Mesothelial cell of epicardium (in vitro differentiated cells): ENCODE measurements at regions not wholly inside any gene's neighbourhood (a gene's known extent, or its start where the extent isn't known, plus 50 kb on each side); places are given as distances from the start of the nearest gene placed in this dataset.
A peak's percentile ranks its signal among the peaks of the same experiment; 100 is the strongest.

Experiments
- DNase-seq, 2 experiments: peaks; one replicate each; pipeline ENCODE4 v3.0.0; 2021; ENCODE audit warnings: low spot score in 2 of 2; ENCODE audit not compliant: unreplicated experiment in 2 of 2
- H3K27ac Mint-ChIP-seq: 2 replicates; pipeline ENCODE4 v1.8.0; 2021; ENCODE audit warnings: mixed read lengths
- H3K27me3 Mint-ChIP-seq: 2 replicates; pipeline ENCODE4 v1.8.0; 2021; ENCODE audit warnings: low read depth, mixed read lengths
- H3K36me3 Mint-ChIP-seq: 2 replicates; pipeline ENCODE4 v1.8.0; 2021; ENCODE audit warnings: mixed read lengths
- H3K4me1 Mint-ChIP-seq: 2 replicates; pipeline ENCODE4 v1.8.0; 2021; ENCODE audit warnings: mixed read lengths
- H3K4me3 Mint-ChIP-seq: 2 replicates; pipeline ENCODE4 v1.8.0; 2021; ENCODE audit warnings: mild to moderate bottlenecking, moderate library complexity, mixed read lengths
- H3K9me3 Mint-ChIP-seq: 2 replicates; pipeline ENCODE4 v1.8.0; 2021; ENCODE audit warnings: mixed read lengths
- TF ChIP-seq, protein P1 (sequence below): fragments of 200-600 bp; sonication (generic); IDR thresholded peaks from one replicate; pipeline ENCODE4 v1.5.0; 2021; ENCODE audit warnings: antibody characterized with exemption; ENCODE audit not compliant: unreplicated experiment

DNA sequence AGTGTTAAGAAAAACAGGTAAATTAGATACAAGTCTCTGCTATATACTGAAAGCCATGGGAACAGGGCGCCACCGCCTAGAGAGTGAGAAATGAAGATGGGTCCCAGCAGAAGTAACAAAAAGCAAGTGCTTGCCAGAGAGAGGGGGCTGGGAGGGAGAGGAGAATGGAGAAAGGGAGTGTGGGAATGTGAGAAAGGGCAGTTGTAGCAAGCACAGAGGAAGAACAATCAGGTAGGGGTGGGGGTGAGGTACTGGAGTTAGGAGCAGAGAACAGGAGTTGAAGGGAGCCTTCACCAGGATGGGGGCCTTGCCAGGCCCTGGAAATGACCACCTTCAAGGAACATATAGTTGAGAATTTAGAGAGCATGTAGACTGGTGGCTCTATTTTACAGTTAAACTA, 66.8 kb downstream of the TCF20 start:
- H3K9me3 Mint-ChIP-seq = peaks cover 7% of the 10 kb centered on the region
- peak overlapping the region; percentile 3 for H3K27ac Mint-ChIP-seq
- no peak for DNase-seq
- no peak overlapping the region for H3K4me3 Mint-ChIP-seq
- H3K36me3 Mint-ChIP-seq = peaks cover 26% of the 10 kb centered on the region
- TF ChIP-seq, protein P1, sequence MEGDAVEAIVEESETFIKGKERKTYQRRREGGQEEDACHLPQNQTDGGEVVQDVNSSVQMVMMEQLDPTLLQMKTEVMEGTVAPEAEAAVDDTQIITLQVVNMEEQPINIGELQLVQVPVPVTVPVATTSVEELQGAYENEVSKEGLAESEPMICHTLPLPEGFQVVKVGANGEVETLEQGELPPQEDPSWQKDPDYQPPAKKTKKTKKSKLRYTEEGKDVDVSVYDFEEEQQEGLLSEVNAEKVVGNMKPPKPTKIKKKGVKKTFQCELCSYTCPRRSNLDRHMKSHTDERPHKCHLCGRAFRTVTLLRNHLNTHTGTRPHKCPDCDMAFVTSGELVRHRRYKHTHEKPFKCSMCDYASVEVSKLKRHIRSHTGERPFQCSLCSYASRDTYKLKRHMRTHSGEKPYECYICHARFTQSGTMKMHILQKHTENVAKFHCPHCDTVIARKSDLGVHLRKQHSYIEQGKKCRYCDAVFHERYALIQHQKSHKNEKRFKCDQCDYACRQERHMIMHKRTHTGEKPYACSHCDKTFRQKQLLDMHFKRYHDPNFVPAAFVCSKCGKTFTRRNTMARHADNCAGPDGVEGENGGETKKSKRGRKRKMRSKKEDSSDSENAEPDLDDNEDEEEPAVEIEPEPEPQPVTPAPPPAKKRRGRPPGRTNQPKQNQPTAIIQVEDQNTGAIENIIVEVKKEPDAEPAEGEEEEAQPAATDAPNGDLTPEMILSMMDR = no peak
- no peaks in the 10 kb centered on the region for H3K4me1 Mint-ChIP-seq
- no peaks in the 10 kb centered on the region for H3K27me3 Mint-ChIP-seq

DNA sequence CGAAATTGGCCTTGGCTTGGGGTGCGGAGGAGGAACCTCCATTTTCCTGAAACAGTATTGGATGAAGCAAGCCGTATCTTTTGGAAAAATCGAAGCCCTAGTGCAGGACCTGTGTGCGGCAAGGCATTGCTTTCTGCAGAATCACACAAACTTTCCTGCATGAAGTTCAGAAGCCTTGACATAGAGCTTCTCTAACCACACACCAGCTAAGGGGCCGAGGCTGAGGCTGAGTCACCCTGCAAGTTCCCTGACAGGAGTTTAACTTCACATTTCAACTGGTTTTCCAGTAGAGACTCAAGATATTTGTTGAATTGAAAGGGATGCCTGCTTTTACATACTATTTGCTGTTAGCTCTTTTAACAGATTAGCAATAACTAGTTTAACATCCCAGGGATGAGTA, 67.8 kb downstream of the TCF20 start:
- Mint-ChIP-seq H3K27ac (no peak overlapping the region), H3K9me3 (peaks cover 7% of the 10 kb centered on the region), H3K36me3 (peaks cover 24% of the 10 kb centered on the region), H3K4me3 (no peak overlapping the region), H3K4me1 (no peaks in the 10 kb centered on the region), H3K27me3 (no peaks in the 10 kb centered on the region)
- TF ChIP-seq, protein P1 = no peak
- no peak for DNase-seq

DNA sequence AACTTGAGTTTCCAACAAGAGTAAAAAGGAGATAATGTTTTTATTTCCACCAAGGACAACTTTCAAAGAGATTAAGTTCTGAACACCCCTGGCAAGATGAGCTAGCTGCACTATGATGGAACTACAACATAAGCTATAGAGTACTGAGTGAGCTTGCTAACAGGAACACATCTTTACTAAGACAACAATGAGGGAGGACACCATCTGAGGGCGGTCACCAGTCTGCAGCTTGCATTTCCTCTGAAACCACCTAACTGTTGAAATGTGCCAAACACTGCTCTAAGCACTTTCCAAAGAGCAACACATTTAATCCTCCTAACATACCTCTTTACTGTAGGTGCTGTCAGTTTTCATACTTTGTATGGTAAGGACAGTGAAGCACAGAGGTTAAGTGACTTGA, 68.4 kb downstream of the TCF20 start:
- H3K27me3 Mint-ChIP-seq = no peaks in the 10 kb centered on the region
- H3K36me3 Mint-ChIP-seq = peaks cover 24% of the 10 kb centered on the region
- no peak overlapping the region for H3K27ac Mint-ChIP-seq
- no peak overlapping the region for H3K4me3 Mint-ChIP-seq
- DNase-seq = no peak
- no peaks in the 10 kb centered on the region for H3K4me1 Mint-ChIP-seq
- H3K9me3 Mint-ChIP-seq = peaks cover 7% of the 10 kb centered on the region
- TF ChIP-seq, protein P1 = no peak

DNA sequence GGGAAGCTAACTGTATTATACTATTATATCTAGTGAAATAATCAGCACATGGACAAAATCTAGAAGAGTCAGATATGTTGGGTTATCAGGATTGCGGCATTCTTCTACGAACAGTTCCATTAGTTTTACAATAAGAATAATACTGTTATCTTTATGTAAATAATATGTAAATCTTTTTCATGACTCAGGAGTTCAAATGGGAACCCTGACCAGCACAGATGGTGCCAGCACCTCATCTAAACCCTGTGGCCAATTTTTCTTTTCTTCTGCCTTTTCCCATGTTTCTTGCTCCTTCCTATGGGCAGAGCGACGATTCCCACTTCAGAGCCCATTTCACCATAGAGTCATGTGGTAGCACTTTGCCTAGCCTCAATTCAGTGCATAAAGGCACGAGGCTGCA, 68.4 kb upstream of the CYP2D6 start:
- TF ChIP-seq, protein P1 = no peak
- Mint-ChIP-seq H3K9me3 (peaks cover 7% of the 10 kb centered on the region), H3K36me3 (peaks cover 17% of the 10 kb centered on the region), H3K27ac (no peak overlapping the region), H3K4me3 (no peak overlapping the region), H3K4me1 (peaks cover 7% of the 10 kb centered on the region), H3K27me3 (no peaks in the 10 kb centered on the region)
- no peak for DNase-seq

DNA sequence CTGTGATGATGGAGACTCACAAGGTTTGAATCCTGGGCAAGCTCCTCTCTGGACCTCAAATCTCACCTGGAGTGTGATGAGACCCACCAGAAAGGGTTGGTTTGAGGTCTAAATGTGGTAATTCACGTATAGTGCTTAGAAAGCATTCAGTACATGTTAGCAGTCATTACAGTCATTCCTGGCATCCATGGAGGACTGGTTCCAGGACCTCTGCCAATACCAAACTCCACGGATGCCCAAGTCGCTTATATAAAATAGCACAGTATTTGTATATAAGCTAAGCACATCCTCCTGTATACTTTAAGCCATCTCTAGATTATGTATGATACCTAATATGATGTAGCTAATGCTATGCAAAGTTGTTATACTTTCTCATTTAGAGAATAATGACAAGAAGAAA, 67.6 kb upstream of the CYP2D6 start:
- no peak overlapping the region for H3K4me3 Mint-ChIP-seq

More for the DNA sequence above, 67.6 kb upstream of the CYP2D6 start:
- no peak for DNase-seq
- TF ChIP-seq, protein P1 = no peak
- peaks cover 7% of the 10 kb centered on the region for H3K4me1 Mint-ChIP-seq
- H3K36me3 Mint-ChIP-seq = peaks cover 17% of the 10 kb centered on the region
- no peak overlapping the region for H3K27ac Mint-ChIP-seq
- H3K9me3 Mint-ChIP-seq = peaks cover 7% of the 10 kb centered on the region
- no peaks in the 10 kb centered on the region for H3K27me3 Mint-ChIP-seq
